HEK293T (cell line): ENCODE measurements at regions not wholly inside any gene's neighbourhood (a gene's known extent, or its start where the extent isn't known, plus 50 kb on each side); places are given as distances from the start of the nearest gene placed in this dataset.
"Not testable (repeated sequence)": the region's sequence is repeated elsewhere in the genome, so short reads cannot be mapped to it uniquely, and the experiment has no call there.

Experiments used
- CTCF ChIA-PET: fragments of 350-600 bp; formaldehyde crosslinking; extraction: SDS; loops from one replicate; lab custom pipeline; 2021; ENCODE audit warnings: antibody characterized with exemption, inconsistent platforms; lab: Yijun Ruan, JAX
- POLR2A ChIA-PET: fragments of 350-600 bp; formaldehyde crosslinking; extraction: SDS; loops from one replicate; lab custom pipeline; 2020; ENCODE audit warnings: antibody characterized with exemption, inconsistent platforms; lab: Yijun Ruan, JAX
- DNase-seq: peaks from one replicate; pipeline ENCODE4 v3.0.0; 2012; ENCODE audit warnings: mixed read lengths; ENCODE audit errors: extremely low spot score
- ARNT ChIP-seq: fragments of 450-650 bp; IDR thresholded peaks from 2 replicates; pipeline ENCODE4 v1.6.1; 2017; ENCODE audit warnings: mild to moderate bottlenecking
- BHLHE40 ChIP-seq: fragments of 450-650 bp; IDR thresholded peaks from 2 replicates; pipeline ENCODE4 v1.6.1; 2016; ENCODE audit warnings: mild to moderate bottlenecking, moderate library complexity, borderline replicate concordance
- CTBP1 ChIP-seq: fragments of 450-650 bp; IDR thresholded peaks from 2 replicates; pipeline ENCODE4 v1.6.1; 2016; ENCODE audit warnings: borderline replicate concordance
- ELF4 ChIP-seq: fragments of 450-650 bp; IDR thresholded peaks from 2 replicates; pipeline ENCODE4 v1.6.1; 2017; ENCODE audit warnings: antibody characterized with exemption
- FOXA1 ChIP-seq: fragments of 450-650 bp; IDR thresholded peaks from 2 replicates; pipeline ENCODE4 v1.6.1; 2016; ENCODE audit warnings: mild to moderate bottlenecking
- FOXK2 ChIP-seq: fragments of 450-650 bp; IDR thresholded peaks from 2 replicates; pipeline ENCODE4 v1.6.1; 2016; ENCODE audit warnings: mild to moderate bottlenecking
- FOXM1 ChIP-seq: fragments of 450-650 bp; IDR thresholded peaks from 2 replicates; pipeline ENCODE4 v1.6.1; 2017; ENCODE audit warnings: mild to moderate bottlenecking, borderline replicate concordance
- HDGF ChIP-seq: fragments of 450-650 bp; IDR thresholded peaks from 2 replicates; pipeline ENCODE4 v1.6.1; 2017; ENCODE audit warnings: antibody characterized with exemption, borderline replicate concordance
- L3MBTL2 ChIP-seq: fragments of 450-650 bp; conservative IDR thresholded peaks from 2 replicates; pipeline ENCODE4 v1.6.1; 2016; ENCODE audit warnings: mild to moderate bottlenecking
- LEF1 ChIP-seq: fragments of 450-650 bp; IDR thresholded peaks from 2 replicates; pipeline ENCODE4 v1.6.1; 2017; ENCODE audit warnings: mild to moderate bottlenecking, borderline replicate concordance
- NFRKB ChIP-seq: fragments of 450-650 bp; IDR thresholded peaks from 2 replicates; pipeline ENCODE4 v1.6.1; 2016; ENCODE audit warnings: mild to moderate bottlenecking, moderate library complexity
- SP1 ChIP-seq: fragments of 450-650 bp; IDR thresholded peaks from 2 replicates; pipeline ENCODE4 v1.6.1; 2017
- SUZ12 ChIP-seq: fragments of 450-650 bp; IDR thresholded peaks from 2 replicates; pipeline ENCODE4 v1.6.1; 2016; ENCODE audit warnings: mild to moderate bottlenecking
- TARDBP ChIP-seq: fragments of 450-650 bp; IDR thresholded peaks from 2 replicates; pipeline ENCODE4 v1.6.1; 2016
- ZNF384 ChIP-seq: fragments of 450-650 bp; IDR thresholded peaks from 2 replicates; pipeline ENCODE4 v1.6.1; 2016
- TF ChIP-seq, protein P1 (sequence below): fragments of 450-650 bp; IDR thresholded peaks from 2 replicates; pipeline ENCODE4 v1.6.1; 2016

DNA sequence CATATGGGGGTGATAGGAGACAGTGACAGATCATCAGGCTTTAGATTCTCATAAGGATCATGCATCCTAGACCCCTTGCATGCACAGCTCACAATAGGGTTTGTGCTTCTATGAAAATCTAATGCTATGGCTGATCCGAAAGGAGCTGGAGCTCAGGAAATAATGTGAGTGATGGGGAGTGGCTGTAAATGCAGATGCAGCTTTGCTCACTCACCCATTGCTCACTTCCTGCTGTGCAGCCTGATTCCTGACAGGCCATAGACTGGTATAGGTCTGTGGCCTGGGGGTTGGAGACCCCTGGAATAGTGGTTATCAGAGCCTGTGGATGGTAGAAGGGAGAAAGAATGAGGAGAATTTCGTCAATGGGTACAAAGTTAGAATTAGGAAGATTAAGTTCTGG, 2751.1 kb downstream of the ARAP2 start:
- TF ChIP-seq LEF1: no peak
- TF ChIP-seq BHLHE40: no peak
- TF ChIP-seq FOXK2: no peak
- no peak for TF ChIP-seq ARNT
- no peak for TF ChIP-seq TARDBP
- TF ChIP-seq NFRKB: no peak
- TF ChIP-seq CTBP1: no peak
- TF ChIP-seq ELF4: no peak
- TF ChIP-seq SP1: no peak
- no peak for TF ChIP-seq SUZ12
- TF ChIP-seq, protein P1, sequence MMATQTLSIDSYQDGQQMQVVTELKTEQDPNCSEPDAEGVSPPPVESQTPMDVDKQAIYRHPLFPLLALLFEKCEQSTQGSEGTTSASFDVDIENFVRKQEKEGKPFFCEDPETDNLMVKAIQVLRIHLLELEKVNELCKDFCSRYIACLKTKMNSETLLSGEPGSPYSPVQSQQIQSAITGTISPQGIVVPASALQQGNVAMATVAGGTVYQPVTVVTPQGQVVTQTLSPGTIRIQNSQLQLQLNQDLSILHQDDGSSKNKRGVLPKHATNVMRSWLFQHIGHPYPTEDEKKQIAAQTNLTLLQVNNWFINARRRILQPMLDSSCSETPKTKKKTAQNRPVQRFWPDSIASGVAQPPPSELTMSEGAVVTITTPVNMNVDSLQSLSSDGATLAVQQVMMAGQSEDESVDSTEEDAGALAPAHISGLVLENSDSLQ: no peak
- TF ChIP-seq L3MBTL2: no peak
- no peak for TF ChIP-seq FOXM1
- TF ChIP-seq ZNF384: no peak
- TF ChIP-seq FOXA1: no peak
- TF ChIP-seq HDGF: no peak
- CTCF ChIA-PET: no interaction called here
- no peak for DNase-seq
- POLR2A ChIA-PET: no interaction called here

DNA sequence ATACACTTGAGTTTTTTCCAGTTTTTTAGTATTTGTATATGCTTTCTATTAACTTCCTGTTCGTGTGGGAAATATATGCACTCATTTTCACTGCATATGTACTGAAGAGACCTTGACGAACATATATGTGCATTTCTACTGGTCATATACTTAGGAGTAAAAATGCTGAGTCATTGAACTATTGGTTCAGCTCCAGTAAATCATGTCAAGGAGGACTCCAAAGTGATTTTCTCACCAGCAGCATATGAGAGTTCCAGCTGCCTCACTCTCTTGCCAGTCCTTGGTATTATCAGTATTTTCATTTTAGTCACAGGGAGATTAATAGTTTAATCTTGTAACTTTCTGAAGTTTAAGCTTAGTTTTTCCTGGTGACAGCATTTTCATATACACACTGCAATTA, 2750.2 kb downstream of the ARAP2 start:
- no peak for DNase-seq
- ChIA-PET POLR2A (no interaction called here), CTCF (no interaction called here)
- no peak for TF ChIP-seq BHLHE40
- TF ChIP-seq CTBP1: no peak
- TF ChIP-seq LEF1: no peak
- no peak for TF ChIP-seq ARNT
- no peak for TF ChIP-seq NFRKB
- no peak for TF ChIP-seq ELF4
- TF ChIP-seq, protein P1: no peak
- no peak for TF ChIP-seq L3MBTL2
- no peak for TF ChIP-seq FOXA1

DNA sequence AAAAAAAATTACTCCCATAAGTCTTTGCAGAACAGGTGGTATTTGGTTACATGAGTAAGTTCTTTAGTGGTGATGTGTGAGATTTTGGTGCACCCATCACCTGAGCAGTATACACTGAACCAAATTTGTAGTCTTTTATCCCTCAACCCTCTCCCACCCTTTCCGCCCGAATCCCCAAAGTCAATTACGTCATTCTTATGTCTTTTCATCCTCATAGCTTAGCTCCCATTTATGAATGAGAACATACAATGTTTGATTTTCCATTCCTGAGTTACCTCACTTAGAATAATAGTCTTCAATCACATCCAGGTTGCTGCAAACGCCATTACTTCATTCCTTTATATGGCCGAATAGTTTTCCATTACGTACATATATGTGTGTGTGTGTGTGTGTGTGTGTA, 2742.7 kb downstream of the ARAP2 start:
- POLR2A ChIA-PET, CTCF ChIA-PET, DNase-seq: not testable (repeated sequence)

DNA sequence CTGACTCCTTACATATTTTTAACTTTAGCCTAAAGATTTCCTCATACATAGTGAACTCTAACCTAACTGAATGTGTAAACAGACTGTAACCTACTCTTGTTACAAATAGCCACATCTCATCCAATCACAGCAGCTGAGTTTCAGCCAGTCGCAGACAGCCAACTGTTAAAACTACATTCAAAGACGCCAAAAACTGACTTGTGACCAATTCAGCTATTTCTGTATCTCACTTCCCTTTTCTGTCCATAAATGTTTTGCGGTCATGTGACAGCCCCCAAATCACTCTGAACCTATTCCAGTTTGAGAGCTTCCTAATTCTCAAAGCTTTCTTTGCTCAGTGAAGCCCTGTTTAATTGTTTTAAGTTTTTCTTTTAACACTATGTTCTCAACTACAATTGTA, 2731.9 kb downstream of the ARAP2 start:
- CTCF ChIA-PET: no interaction called here
- POLR2A ChIA-PET: no interaction called here
- TF ChIP-seq FOXK2 (no peak), NFRKB (no peak), SP1 (no peak), FOXA1 (no peak), TARDBP (no peak), BHLHE40 (no peak), CTBP1 (no peak), LEF1 (no peak), HDGF (no peak)
- TF ChIP-seq, protein P1: no peak
- DNase-seq: no peak

DNA sequence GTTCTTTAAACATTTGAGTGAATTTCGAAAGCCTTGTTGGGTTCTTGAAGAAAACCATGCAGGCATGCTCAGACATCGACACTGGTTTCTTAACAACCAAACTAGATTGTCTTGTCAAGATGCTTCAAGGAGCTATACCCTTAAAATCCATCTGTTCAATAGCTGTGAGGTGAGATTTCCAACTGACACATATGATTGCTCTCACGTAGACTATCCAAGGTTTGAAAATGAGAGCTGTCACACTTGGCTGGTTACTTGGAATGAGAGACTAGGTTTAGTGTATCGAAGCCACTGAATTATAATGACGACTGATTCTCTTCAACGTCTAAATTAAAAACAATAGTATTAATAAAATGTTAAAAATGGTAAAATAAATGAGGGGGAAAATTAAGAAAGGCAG, 2725.5 kb downstream of the ARAP2 start:
- TF ChIP-seq, protein P1: no peak
- TF ChIP-seq SP1 (no peak), TARDBP (no peak), BHLHE40 (no peak), FOXM1 (no peak), HDGF (no peak), ELF4 (no peak), FOXK2 (no peak), LEF1 (no peak), L3MBTL2 (no peak), NFRKB (no peak), FOXA1 (no peak), CTBP1 (no peak), ZNF384 (no peak), SUZ12 (no peak), ARNT (no peak)
- ChIA-PET POLR2A (no interaction called here), CTCF (no interaction called here)
- DNase-seq: no peak

DNA sequence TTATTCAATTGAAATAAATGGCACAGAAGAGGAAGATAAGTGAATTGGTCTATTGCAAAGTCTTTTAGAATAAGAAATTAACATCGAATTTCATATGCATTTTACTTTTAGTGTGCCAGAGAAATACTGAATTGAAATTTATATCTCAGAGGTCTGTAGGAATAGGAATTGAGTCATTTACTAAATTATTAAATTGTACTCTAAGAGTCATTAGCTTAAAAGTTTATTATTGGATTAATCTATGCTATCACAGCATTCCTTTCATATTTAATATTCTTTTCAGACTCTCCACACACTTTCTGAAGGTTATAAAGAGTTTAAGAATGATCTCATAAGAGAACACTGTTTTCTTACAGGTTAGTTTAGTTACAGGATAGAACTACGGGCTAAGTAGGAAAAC, 2711.5 kb downstream of the ARAP2 start:
- POLR2A ChIA-PET: no interaction called here
- CTCF ChIA-PET: no interaction called here
- no peak for TF ChIP-seq BHLHE40
- no peak for TF ChIP-seq ELF4
- no peak for TF ChIP-seq L3MBTL2
- TF ChIP-seq HDGF: no peak
- TF ChIP-seq FOXA1: no peak
- no peak for TF ChIP-seq ZNF384
- TF ChIP-seq SUZ12: no peak
- TF ChIP-seq ARNT: no peak
- TF ChIP-seq TARDBP: no peak
- TF ChIP-seq FOXK2: no peak
- no peak for TF ChIP-seq SP1
- no peak for TF ChIP-seq NFRKB
- TF ChIP-seq CTBP1: no peak
- TF ChIP-seq, protein P1: no peak
- TF ChIP-seq LEF1: no peak
- no peak for TF ChIP-seq FOXM1
- DNase-seq: no peak
